ENCODE measurements at regions not wholly inside any gene's neighbourhood (a gene's known extent, or its start where the extent isn't known, plus 50 kb on each side); places are given as distances from the start of the nearest gene placed in this dataset.

GRCh38 chr2:228409493-228409892 lies 228.0 kb upstream of the SPHKAP start:
- no peaks in the 10 kb centered on the region for H3K27me3 ChIP-seq (ENCODE audit: low read depth, low read length)
- H3K9me3 ChIP-seq (ENCODE audit: control insufficient read depth in 1 of 2, low read length in 2 of 2): no peaks in the 10 kb centered on the region
- H3K4me3 ChIP-seq (ENCODE audit: low read depth in 1 of 2, low read length in 2 of 2): no peak overlapping the region
- no peaks in the 10 kb centered on the region for H3K4me1 ChIP-seq (ENCODE audit: control insufficient read depth in 1 of 2, insufficient read depth in 2 of 2, low read length in 2 of 2)
- H3K36me3 ChIP-seq (ENCODE audit: control insufficient read depth in 1 of 2, insufficient read depth in 2 of 2, low read length in 2 of 2): no peaks in the 10 kb centered on the region
- H3K27ac ChIP-seq (ENCODE audit: low read length): no peak overlapping the region

GRCh38 chr2:228408529-228409227 lies 227.2 kb upstream of the SPHKAP start:
- no peaks in the 10 kb centered on the region for H3K4me1 ChIP-seq (ENCODE audit: control insufficient read depth in 1 of 2, insufficient read depth in 2 of 2, low read length in 2 of 2)
- no peaks in the 10 kb centered on the region for H3K9me3 ChIP-seq (ENCODE audit: control insufficient read depth in 1 of 2, low read length in 2 of 2)
- no peak overlapping the region for H3K4me3 ChIP-seq (ENCODE audit: low read depth in 1 of 2, low read length in 2 of 2)
- no peaks in the 10 kb centered on the region for H3K36me3 ChIP-seq (ENCODE audit: control insufficient read depth in 1 of 2, insufficient read depth in 2 of 2, low read length in 2 of 2)
- H3K27ac ChIP-seq (ENCODE audit: low read length): no peak overlapping the region
- no peaks in the 10 kb centered on the region for H3K27me3 ChIP-seq (ENCODE audit: low read depth, low read length)

- H3K4me1 ChIP-seq (ENCODE audit: control insufficient read depth in 1 of 2, insufficient read depth in 2 of 2, low read length in 2 of 2): no peaks in the 10 kb centered on the region
- H3K4me3 ChIP-seq (ENCODE audit: low read depth in 1 of 2, low read length in 2 of 2): no peak overlapping the region
- no peak overlapping the region for H3K27ac ChIP-seq (ENCODE audit: low read length)
- H3K27me3 ChIP-seq (ENCODE audit: low read depth, low read length): no peaks in the 10 kb centered on the region
- H3K9me3 ChIP-seq (ENCODE audit: control insufficient read depth in 1 of 2, low read length in 2 of 2): no peaks in the 10 kb centered on the region
- H3K36me3 ChIP-seq (ENCODE audit: control insufficient read depth in 1 of 2, insufficient read depth in 2 of 2, low read length in 2 of 2): no peaks in the 10 kb centered on the region
These were observed 226.3 kb upstream of the SPHKAP start for GRCh38 chr2:228407821-228408220.

- peaks cover 0 to 6% of the 10 kb centered on the region in 2 donors for H3K9me3 ChIP-seq (ENCODE audit: control insufficient read depth in 1 of 2, low read length in 2 of 2)
- no peak overlapping the region for H3K27ac ChIP-seq (ENCODE audit: low read length)
- no peaks in the 10 kb centered on the region for H3K36me3 ChIP-seq (ENCODE audit: control insufficient read depth in 1 of 2, insufficient read depth in 2 of 2, low read length in 2 of 2)
- H3K4me1 ChIP-seq (ENCODE audit: control insufficient read depth in 1 of 2, insufficient read depth in 2 of 2, low read length in 2 of 2): no peaks in the 10 kb centered on the region
- no peak overlapping the region for H3K4me3 ChIP-seq (ENCODE audit: low read depth in 1 of 2, low read length in 2 of 2)
- no peaks in the 10 kb centered on the region for H3K27me3 ChIP-seq (ENCODE audit: low read depth, low read length)
These were observed 219.8 kb upstream of the SPHKAP start for GRCh38 chr2:228401065-228401912.

GRCh38 chr2:228387776-228388175 lies 206.3 kb upstream of the SPHKAP start:
- H3K4me3 ChIP-seq (ENCODE audit: low read depth in 1 of 2, low read length in 2 of 2): no peak overlapping the region
- peaks cover 0 to 8% of the 10 kb centered on the region in 2 donors for H3K9me3 ChIP-seq (ENCODE audit: control insufficient read depth in 1 of 2, low read length in 2 of 2)
- no peaks in the 10 kb centered on the region for H3K27me3 ChIP-seq (ENCODE audit: low read depth, low read length)
- H3K27ac ChIP-seq (ENCODE audit: low read length): no peak overlapping the region
- H3K36me3 ChIP-seq (ENCODE audit: control insufficient read depth in 1 of 2, insufficient read depth in 2 of 2, low read length in 2 of 2): no peaks in the 10 kb centered on the region
- H3K4me1 ChIP-seq (ENCODE audit: control insufficient read depth in 1 of 2, insufficient read depth in 2 of 2, low read length in 2 of 2): no peaks in the 10 kb centered on the region

- no peak overlapping the region for H3K27ac ChIP-seq (ENCODE audit: low read length)
- no peaks in the 10 kb centered on the region for H3K9me3 ChIP-seq (ENCODE audit: control insufficient read depth in 1 of 2, low read length in 2 of 2)
- H3K4me3 ChIP-seq (ENCODE audit: low read depth in 1 of 2, low read length in 2 of 2): no peak overlapping the region
- no peaks in the 10 kb centered on the region for H3K27me3 ChIP-seq (ENCODE audit: low read depth, low read length)
- no peaks in the 10 kb centered on the region for H3K36me3 ChIP-seq (ENCODE audit: control insufficient read depth in 1 of 2, insufficient read depth in 2 of 2, low read length in 2 of 2)
- H3K4me1 ChIP-seq (ENCODE audit: control insufficient read depth in 1 of 2, insufficient read depth in 2 of 2, low read length in 2 of 2): no peaks in the 10 kb centered on the region
These were observed 197.4 kb upstream of the SPHKAP start for GRCh38 chr2:228378696-228379425.

- H3K4me1 ChIP-seq (ENCODE audit: control insufficient read depth in 1 of 2, insufficient read depth in 2 of 2, low read length in 2 of 2): no peaks in the 10 kb centered on the region
- no peak overlapping the region for H3K4me3 ChIP-seq (ENCODE audit: low read depth in 1 of 2, low read length in 2 of 2)
- H3K9me3 ChIP-seq (ENCODE audit: control insufficient read depth in 1 of 2, low read length in 2 of 2): no peaks in the 10 kb centered on the region
- H3K36me3 ChIP-seq (ENCODE audit: control insufficient read depth in 1 of 2, insufficient read depth in 2 of 2, low read length in 2 of 2): no peaks in the 10 kb centered on the region
- H3K27me3 ChIP-seq (ENCODE audit: low read depth, low read length): no peaks in the 10 kb centered on the region
- no peak overlapping the region for H3K27ac ChIP-seq (ENCODE audit: low read length)
These were observed 196.7 kb upstream of the SPHKAP start for GRCh38 chr2:228378233-228378632.

GRCh38 chr2:228377533-228377932 lies 196.0 kb upstream of the SPHKAP start:
- H3K4me3 ChIP-seq (ENCODE audit: low read depth in 1 of 2, low read length in 2 of 2): no peak overlapping the region
- no peaks in the 10 kb centered on the region for H3K27me3 ChIP-seq (ENCODE audit: low read depth, low read length)
- H3K9me3 ChIP-seq (ENCODE audit: control insufficient read depth in 1 of 2, low read length in 2 of 2): peaks cover 0 to 3% of the 10 kb centered on the region in 2 donors
- H3K36me3 ChIP-seq (ENCODE audit: control insufficient read depth in 1 of 2, insufficient read depth in 2 of 2, low read length in 2 of 2): no peaks in the 10 kb centered on the region
- no peaks in the 10 kb centered on the region for H3K4me1 ChIP-seq (ENCODE audit: control insufficient read depth in 1 of 2, insufficient read depth in 2 of 2, low read length in 2 of 2)
- H3K27ac ChIP-seq (ENCODE audit: low read length): no peak overlapping the region

- no peaks in the 10 kb centered on the region for H3K27me3 ChIP-seq (ENCODE audit: low read depth, low read length)
- H3K27ac ChIP-seq (ENCODE audit: low read length): no peak overlapping the region
- no peaks in the 10 kb centered on the region for H3K36me3 ChIP-seq (ENCODE audit: control insufficient read depth in 1 of 2, insufficient read depth in 2 of 2, low read length in 2 of 2)
- H3K9me3 ChIP-seq (ENCODE audit: control insufficient read depth in 1 of 2, low read length in 2 of 2): peaks cover 0 to 6% of the 10 kb centered on the region in 2 donors
- no peak overlapping the region for H3K4me3 ChIP-seq (ENCODE audit: low read depth in 1 of 2, low read length in 2 of 2)
- H3K4me1 ChIP-seq (ENCODE audit: control insufficient read depth in 1 of 2, insufficient read depth in 2 of 2, low read length in 2 of 2): no peaks in the 10 kb centered on the region
These were observed 193.3 kb upstream of the SPHKAP start for GRCh38 chr2:228374741-228375140.

GRCh38 chr2:228373191-228373590 lies 191.7 kb upstream of the SPHKAP start:
- Histone ChIP-seq H3K4me1 (ENCODE audit: control insufficient read depth in 1 of 2, insufficient read depth in 2 of 2, low read length in 2 of 2) (no peaks in the 10 kb centered on the region), H3K27ac (ENCODE audit: low read length) (no peak overlapping the region), H3K4me3 (ENCODE audit: low read depth in 1 of 2, low read length in 2 of 2) (no peak overlapping the region), H3K9me3 (ENCODE audit: control insufficient read depth in 1 of 2, low read length in 2 of 2) (peaks cover 0 to 6% of the 10 kb centered on the region in 2 donors), H3K36me3 (ENCODE audit: control insufficient read depth in 1 of 2, insufficient read depth in 2 of 2, low read length in 2 of 2) (no peaks in the 10 kb centered on the region), H3K27me3 (ENCODE audit: low read depth, low read length) (no peaks in the 10 kb centered on the region)

GRCh38 chr2:228372212-228372611 lies 190.7 kb upstream of the SPHKAP start:
- H3K27me3 ChIP-seq (ENCODE audit: low read depth, low read length): no peaks in the 10 kb centered on the region
- H3K36me3 ChIP-seq (ENCODE audit: control insufficient read depth in 1 of 2, insufficient read depth in 2 of 2, low read length in 2 of 2): no peaks in the 10 kb centered on the region
- H3K9me3 ChIP-seq (ENCODE audit: control insufficient read depth in 1 of 2, low read length in 2 of 2): peaks cover 0 to 6% of the 10 kb centered on the region in 2 donors
- no peak overlapping the region for H3K27ac ChIP-seq (ENCODE audit: low read length)
- no peaks in the 10 kb centered on the region for H3K4me1 ChIP-seq (ENCODE audit: control insufficient read depth in 1 of 2, insufficient read depth in 2 of 2, low read length in 2 of 2)
- no peak overlapping the region for H3K4me3 ChIP-seq (ENCODE audit: low read depth in 1 of 2, low read length in 2 of 2)
